HEK293 (cell line): ENCODE measurements at regions not wholly inside any gene's neighbourhood (a gene's known extent, or its start where the extent isn't known, plus 50 kb on each side); places are given as distances from the start of the nearest gene placed in this dataset.

ENCODE experiments used
- OVOL3 ChIP-seq: fragments of 450-650 bp; formaldehyde crosslinking; IDR thresholded peaks from 2 replicates; pipeline ENCODE4 v1.5.1; 2016; ENCODE audit warnings: missing biosample characterization, missing genetic modification characterization
- REPIN1 ChIP-seq: fragments of 450-650 bp; formaldehyde crosslinking; IDR thresholded peaks from 2 replicates; pipeline ENCODE4 v1.5.1; 2017; ENCODE audit warnings: missing biosample characterization, missing genetic modification characterization, low read depth
- ZNF184 ChIP-seq: fragments of 450-650 bp; IDR thresholded peaks from 2 replicates; pipeline ENCODE4 v1.5.1; 2018; ENCODE audit warnings: missing biosample characterization, mild to moderate bottlenecking, missing genetic modification characterization
- ZNF23 ChIP-seq: fragments of 450-650 bp; formaldehyde crosslinking; IDR thresholded peaks from 2 replicates; pipeline ENCODE4 v1.5.1; 2016; ENCODE audit warnings: missing biosample characterization, missing genetic modification characterization, borderline replicate concordance
- ZNF248 ChIP-seq: fragments of 450-650 bp; formaldehyde crosslinking; IDR thresholded peaks from 2 replicates; pipeline ENCODE4 v1.5.1; 2017; ENCODE audit warnings: missing biosample characterization, missing genetic modification characterization
- ZNF585B ChIP-seq: fragments of 450-650 bp; formaldehyde crosslinking; IDR thresholded peaks from 2 replicates; pipeline ENCODE4 v1.5.1; 2016; ENCODE audit warnings: missing biosample characterization, missing genetic modification characterization
- ZNF623 ChIP-seq: fragments of 450-650 bp; formaldehyde crosslinking; IDR thresholded peaks from 2 replicates; pipeline ENCODE4 v1.5.1; 2016; ENCODE audit warnings: missing biosample characterization, missing genetic modification characterization
- TF ChIP-seq, protein P1 (sequence below): fragments of 450-650 bp; formaldehyde crosslinking; IDR thresholded peaks from 2 replicates; pipeline ENCODE4 v1.5.1; 2016; ENCODE audit warnings: missing biosample characterization, missing genetic modification characterization
- TF ChIP-seq, protein P2 (sequence below): fragments of 450-650 bp; formaldehyde crosslinking; IDR thresholded peaks from 2 replicates; pipeline ENCODE4 v1.5.1; 2016; ENCODE audit warnings: missing biosample characterization, missing genetic modification characterization, low read depth
- TF ChIP-seq, protein P3 (sequence below): fragments of 450-650 bp; formaldehyde crosslinking; IDR thresholded peaks from 2 replicates; pipeline ENCODE4 v1.5.1; 2016; ENCODE audit warnings: missing biosample characterization, missing genetic modification characterization
- TF ChIP-seq, protein P4 (sequence below): fragments of 450-650 bp; formaldehyde crosslinking; IDR thresholded peaks from 2 replicates; pipeline ENCODE4 v1.5.1; 2016; ENCODE audit warnings: missing biosample characterization, missing genetic modification characterization

DNA sequence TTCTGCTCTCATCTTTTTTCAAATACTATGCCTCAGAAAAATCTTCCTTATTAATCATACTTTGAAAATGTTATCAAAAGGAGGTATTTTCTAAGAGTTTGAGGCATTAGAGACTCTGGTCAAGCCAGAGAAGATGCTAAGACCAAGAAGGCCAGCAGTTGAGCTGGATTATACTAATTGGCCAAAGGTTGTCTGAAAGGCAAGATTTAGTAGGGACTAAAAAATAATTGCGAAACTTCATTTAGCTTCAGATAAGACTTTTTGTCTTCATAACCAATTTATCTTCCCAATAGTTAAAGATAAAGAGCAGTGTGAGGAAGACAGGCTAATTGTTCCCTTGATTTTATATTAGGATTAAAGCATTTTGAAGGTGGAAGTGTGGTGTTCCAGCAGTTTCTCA, 1412.4 kb upstream of the PCDH7 start:
- TF ChIP-seq, protein P1, sequence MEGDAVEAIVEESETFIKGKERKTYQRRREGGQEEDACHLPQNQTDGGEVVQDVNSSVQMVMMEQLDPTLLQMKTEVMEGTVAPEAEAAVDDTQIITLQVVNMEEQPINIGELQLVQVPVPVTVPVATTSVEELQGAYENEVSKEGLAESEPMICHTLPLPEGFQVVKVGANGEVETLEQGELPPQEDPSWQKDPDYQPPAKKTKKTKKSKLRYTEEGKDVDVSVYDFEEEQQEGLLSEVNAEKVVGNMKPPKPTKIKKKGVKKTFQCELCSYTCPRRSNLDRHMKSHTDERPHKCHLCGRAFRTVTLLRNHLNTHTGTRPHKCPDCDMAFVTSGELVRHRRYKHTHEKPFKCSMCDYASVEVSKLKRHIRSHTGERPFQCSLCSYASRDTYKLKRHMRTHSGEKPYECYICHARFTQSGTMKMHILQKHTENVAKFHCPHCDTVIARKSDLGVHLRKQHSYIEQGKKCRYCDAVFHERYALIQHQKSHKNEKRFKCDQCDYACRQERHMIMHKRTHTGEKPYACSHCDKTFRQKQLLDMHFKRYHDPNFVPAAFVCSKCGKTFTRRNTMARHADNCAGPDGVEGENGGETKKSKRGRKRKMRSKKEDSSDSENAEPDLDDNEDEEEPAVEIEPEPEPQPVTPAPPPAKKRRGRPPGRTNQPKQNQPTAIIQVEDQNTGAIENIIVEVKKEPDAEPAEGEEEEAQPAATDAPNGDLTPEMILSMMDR (tag by site-specific recombination) = no peak
- TF ChIP-seq OVOL3 (tag by site-specific recombination) (no peak), ZNF23 (tag by site-specific recombination) (no peak), ZNF623 (no peak), ZNF184 (no peak), REPIN1 (no peak), ZNF585B (tag by site-specific recombination) (no peak), ZNF248 (tag by site-specific recombination) (no peak)
- TF ChIP-seq, protein P2, sequence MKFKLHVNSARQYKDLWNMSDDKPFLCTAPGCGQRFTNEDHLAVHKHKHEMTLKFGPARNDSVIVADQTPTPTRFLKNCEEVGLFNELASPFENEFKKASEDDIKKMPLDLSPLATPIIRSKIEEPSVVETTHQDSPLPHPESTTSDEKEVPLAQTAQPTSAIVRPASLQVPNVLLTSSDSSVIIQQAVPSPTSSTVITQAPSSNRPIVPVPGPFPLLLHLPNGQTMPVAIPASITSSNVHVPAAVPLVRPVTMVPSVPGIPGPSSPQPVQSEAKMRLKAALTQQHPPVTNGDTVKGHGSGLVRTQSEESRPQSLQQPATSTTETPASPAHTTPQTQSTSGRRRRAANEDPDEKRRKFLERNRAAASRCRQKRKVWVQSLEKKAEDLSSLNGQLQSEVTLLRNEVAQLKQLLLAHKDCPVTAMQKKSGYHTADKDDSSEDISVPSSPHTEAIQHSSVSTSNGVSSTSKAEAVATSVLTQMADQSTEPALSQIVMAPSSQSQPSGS (tag by site-specific recombination) = no peak
- TF ChIP-seq, protein P3, sequence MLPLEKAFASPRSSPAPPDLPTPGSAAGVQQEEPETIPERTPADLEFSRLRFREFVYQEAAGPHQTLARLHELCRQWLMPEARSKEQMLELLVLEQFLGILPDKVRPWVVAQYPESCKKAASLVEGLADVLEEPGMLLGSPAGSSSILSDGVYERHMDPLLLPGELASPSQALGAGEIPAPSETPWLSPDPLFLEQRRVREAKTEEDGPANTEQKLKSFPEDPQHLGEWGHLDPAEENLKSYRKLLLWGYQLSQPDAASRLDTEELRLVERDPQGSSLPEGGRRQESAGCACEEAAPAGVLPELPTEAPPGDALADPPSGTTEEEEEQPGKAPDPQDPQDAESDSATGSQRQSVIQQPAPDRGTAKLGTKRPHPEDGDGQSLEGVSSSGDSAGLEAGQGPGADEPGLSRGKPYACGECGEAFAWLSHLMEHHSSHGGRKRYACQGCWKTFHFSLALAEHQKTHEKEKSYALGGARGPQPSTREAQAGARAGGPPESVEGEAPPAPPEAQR (tag by site-specific recombination) = no peak
- TF ChIP-seq, protein P4, sequence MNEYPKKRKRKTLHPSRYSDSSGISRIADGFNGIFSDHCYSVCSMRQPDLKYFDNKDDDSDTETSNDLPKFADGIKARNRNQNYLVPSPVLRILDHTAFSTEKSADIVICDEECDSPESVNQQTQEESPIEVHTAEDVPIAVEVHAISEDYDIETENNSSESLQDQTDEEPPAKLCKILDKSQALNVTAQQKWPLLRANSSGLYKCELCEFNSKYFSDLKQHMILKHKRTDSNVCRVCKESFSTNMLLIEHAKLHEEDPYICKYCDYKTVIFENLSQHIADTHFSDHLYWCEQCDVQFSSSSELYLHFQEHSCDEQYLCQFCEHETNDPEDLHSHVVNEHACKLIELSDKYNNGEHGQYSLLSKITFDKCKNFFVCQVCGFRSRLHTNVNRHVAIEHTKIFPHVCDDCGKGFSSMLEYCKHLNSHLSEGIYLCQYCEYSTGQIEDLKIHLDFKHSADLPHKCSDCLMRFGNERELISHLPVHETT (tag by site-specific recombination) = no peak
